H9 (cell line): ENCODE measurements at regions not wholly inside any gene's neighbourhood (a gene's known extent, or its start where the extent isn't known, plus 50 kb on each side); places are given as distances from the start of the nearest gene placed in this dataset.

Source experiments
- DNase-seq: peaks from one replicate; pipeline ENCODE4 v3.0.0-alpha.2; 2017
- H2AFZ ChIP-seq: one replicate; pipeline ENCODE4 v1.6.1; 2013; ENCODE audit warnings: mild to moderate bottlenecking, low read length, control low read depth, moderate library complexity
- H2AK5ac ChIP-seq: 2 replicates; pipeline ENCODE4 v1.6.1; 2013; ENCODE audit warnings: low read length, control low read depth, mixed read lengths; ENCODE audit not compliant: insufficient read length
- H2BK120ac ChIP-seq: one replicate; pipeline ENCODE4 v1.6.1; 2013; ENCODE audit warnings: low read depth, mild to moderate bottlenecking, low read length, control low read depth, inconsistent platforms; ENCODE audit not compliant: poor library complexity, severe bottlenecking
- H2BK12ac ChIP-seq: 2 replicates; pipeline ENCODE4 v1.6.1; 2013; ENCODE audit warnings: low read length, control low read depth, mixed read lengths, low read depth; ENCODE audit not compliant: insufficient read length
- H2BK15ac ChIP-seq: 2 replicates; pipeline ENCODE4 v1.6.1; 2013; ENCODE audit warnings: low read depth, low read length, control low read depth
- H2BK20ac ChIP-seq: one replicate; pipeline ENCODE4 v1.6.1; 2013; ENCODE audit warnings: low read depth, mild to moderate bottlenecking, low read length, control low read depth, inconsistent platforms; ENCODE audit not compliant: poor library complexity, severe bottlenecking
- H2BK5ac ChIP-seq: 2 replicates; pipeline ENCODE4 v1.6.1; 2013; ENCODE audit warnings: low read length, control low read depth, mixed read lengths; ENCODE audit not compliant: insufficient read length
- H3K14ac ChIP-seq: 2 replicates; pipeline ENCODE4 v1.6.1; 2013; ENCODE audit warnings: low read length, control low read depth; ENCODE audit not compliant: insufficient read depth
- H3K18ac ChIP-seq: 2 replicates; pipeline ENCODE4 v1.6.1; 2013; ENCODE audit warnings: low read depth, mild to moderate bottlenecking, mixed read lengths, low read length, control low read depth; ENCODE audit not compliant: insufficient read length
- H3K23ac ChIP-seq: 2 replicates; pipeline ENCODE4 v1.6.1; 2013; ENCODE audit warnings: low read length, control low read depth, mixed read lengths, low read depth; ENCODE audit not compliant: insufficient read length
- H3K23me2 ChIP-seq: 2 replicates; pipeline ENCODE4 v1.6.1; 2013; ENCODE audit warnings: low read depth, mild to moderate bottlenecking, mixed read lengths, low read length, control low read depth; ENCODE audit not compliant: insufficient read length, poor library complexity, severe bottlenecking
- H3K27ac ChIP-seq: 2 replicates; pipeline ENCODE4 v1.5.1; 2013; ENCODE audit warnings: low read length, control low read depth, mixed read lengths, low read depth; ENCODE audit not compliant: insufficient read length
- H3K27me3 ChIP-seq: 2 replicates; pipeline ENCODE4 v1.6.1; 2013; ENCODE audit warnings: low read length, control low read depth, inconsistent platforms; ENCODE audit not compliant: insufficient read depth
- H3K4ac ChIP-seq: 2 replicates; pipeline ENCODE4 v1.6.1; 2013; ENCODE audit warnings: low read depth, mild to moderate bottlenecking, control low read depth, inconsistent platforms, low read length, moderate library complexity
- H3K4me1 ChIP-seq: 2 replicates; pipeline ENCODE4 v1.6.1; 2013; ENCODE audit warnings: low read length, control low read depth, inconsistent platforms; ENCODE audit not compliant: insufficient read depth
- H3K4me2 ChIP-seq: 2 replicates; pipeline ENCODE4 v1.6.1; 2013; ENCODE audit warnings: low read length, control low read depth, mixed read lengths; ENCODE audit not compliant: insufficient read length, insufficient read depth
- H3K56ac ChIP-seq: 2 replicates; pipeline ENCODE4 v1.6.1; 2013; ENCODE audit warnings: low read depth, mild to moderate bottlenecking, mixed read lengths, low read length, control low read depth; ENCODE audit not compliant: insufficient read length
- H3K79me1 ChIP-seq: 2 replicates; pipeline ENCODE4 v1.6.1; 2013; ENCODE audit warnings: low read depth, mild to moderate bottlenecking, moderate library complexity, low read length, control low read depth, inconsistent platforms; ENCODE audit not compliant: insufficient read depth, poor library complexity, severe bottlenecking
- H3K79me2 ChIP-seq: 2 replicates; pipeline ENCODE4 v1.6.1; 2013; ENCODE audit warnings: low read length, control low read depth, inconsistent platforms; ENCODE audit not compliant: insufficient read depth
- H3K9ac ChIP-seq: 2 replicates; pipeline ENCODE4 v1.6.1; 2013; ENCODE audit warnings: low read length, control low read depth, mixed read lengths; ENCODE audit not compliant: insufficient read length; ENCODE audit errors: extremely low read depth
- H3K9me3 ChIP-seq: one replicate; pipeline ENCODE4 v1.6.1; 2013; ENCODE audit warnings: low read depth, low read length, inconsistent platforms; ENCODE audit not compliant: control insufficient read depth
- H3T11ph ChIP-seq: one replicate; pipeline ENCODE4 v1.6.1; 2013; ENCODE audit warnings: mild to moderate bottlenecking, low read length, control low read depth, inconsistent platforms
- H4K20me1 ChIP-seq: one replicate; pipeline ENCODE4 v1.6.1; 2013; ENCODE audit not compliant: control insufficient read depth, insufficient read length, insufficient read depth
- H4K5ac ChIP-seq: 2 replicates; pipeline ENCODE4 v1.6.1; 2013; ENCODE audit warnings: low read depth, mild to moderate bottlenecking, mixed read lengths, low read length, control low read depth; ENCODE audit not compliant: insufficient read length
- H4K8ac ChIP-seq: replicated peaks from 2 replicates; pipeline ENCODE4 v1.6.1; 2013; ENCODE audit warnings: low read length, control low read depth, mixed read lengths, low read depth; ENCODE audit not compliant: insufficient read length
- H4K91ac ChIP-seq: 2 replicates; pipeline ENCODE4 v1.6.1; 2013; ENCODE audit warnings: low read depth, mild to moderate bottlenecking, moderate library complexity, mixed read lengths, low read length, control low read depth; ENCODE audit not compliant: insufficient read length
- H3K27ac Mint-ChIP-seq, 3 experiments: 2 replicates in 2 of 3; 3 replicates in 1 of 3; pipeline ENCODE4 v1.8.0; 2020 to 2021; ENCODE audit warnings: mixed read lengths in 3 of 3, mild to moderate bottlenecking in 1 of 3, moderate library complexity in 1 of 3
- H3K27me3 Mint-ChIP-seq: 2 replicates; pipeline ENCODE4 v1.8.0; 2021; ENCODE audit warnings: low read depth, mild to moderate bottlenecking, moderate library complexity, mixed read lengths
- H3K36me3 Mint-ChIP-seq, 3 experiments: 2 replicates in 2 of 3; 3 replicates in 1 of 3; pipeline ENCODE4 v1.8.0; 2020 to 2021; ENCODE audit warnings: low read depth in 3 of 3, mixed read lengths in 3 of 3; ENCODE audit not compliant: insufficient read depth in 1 of 3
- H3K4me1 Mint-ChIP-seq, 2 experiments: 2 replicates each; pipeline ENCODE4 v1.8.0; 2020; ENCODE audit warnings: mixed read lengths in 2 of 2
- H3K4me3 Mint-ChIP-seq, 2 experiments: 2 replicates in 1 of 2; 3 replicates in 1 of 2; pipeline ENCODE4 v1.8.0; 2020 to 2021; ENCODE audit warnings: mild to moderate bottlenecking in 2 of 2, mixed read lengths in 2 of 2, moderate library complexity in 1 of 2
- H3K9me3 Mint-ChIP-seq, 2 experiments: 2 replicates in 1 of 2; 3 replicates in 1 of 2; pipeline ENCODE4 v1.8.0; 2020; ENCODE audit warnings: mild to moderate bottlenecking in 2 of 2, mixed read lengths in 2 of 2, moderate library complexity in 1 of 2
- WGBS: extraction: QIAGEN DNeasy Blood & Tissue Kit; methylation state at CpG from one replicate; pipeline ENCODE4 v1.1.7; 2013; ENCODE audit warnings: missing lambda C conversion rate, low lambda C conversion rate, mixed read lengths; ENCODE audit not compliant: insufficient read length; ENCODE audit errors: extremely low coverage; 5-methylcytosine and 5-hydroxymethylcytosine counted together
- TF ChIP-seq, protein P1 (sequence below): fragments of 200-600 bp; sonication (generic); conservative IDR thresholded peaks from 3 replicates; pipeline ENCODE4 v1.8.0; 2021; ENCODE audit warnings: antibody characterized with exemption, mild to moderate bottlenecking

- no peak overlapping the region for H3K18ac ChIP-seq
- H3K4ac ChIP-seq: no peak overlapping the region
- H3K23ac ChIP-seq: no peak overlapping the region
- no peaks in the 10 kb centered on the region for H3K27me3 ChIP-seq
- H2BK5ac ChIP-seq: no peak overlapping the region
- no peak overlapping the region for H4K5ac ChIP-seq
- no peak overlapping the region for H2BK20ac ChIP-seq
- no peaks in the 10 kb centered on the region for H3K79me1 ChIP-seq
- no peak overlapping the region for H3K27ac ChIP-seq
- peaks cover 3% of the 10 kb centered on the region; the same call in 1 of the 2 replicates for H3K4me1 ChIP-seq
- Mint-ChIP-seq H3K36me3 (peaks cover 0 to 3% (median 0%) of the 10 kb centered on the region in 3 experiments; a peak in 1 of 7 replicates), H3K27ac (no peak overlapping the region), H3K4me1 (peaks cover 20 to 27% of the 10 kb centered on the region in 2 experiments), H3K4me3 (no peak overlapping the region), H3K9me3 (peaks cover 3 to 4% of the 10 kb centered on the region in 2 experiments; a peak in 3 of 5 replicates), H3K27me3 (no peaks in the 10 kb centered on the region)
- H3K14ac ChIP-seq: no peak overlapping the region
- no peaks in the 10 kb centered on the region for H3K9me3 ChIP-seq
- H3K79me2 ChIP-seq: no peaks in the 10 kb centered on the region
- H2BK120ac ChIP-seq: no peak overlapping the region
- H4K20me1 ChIP-seq: no peaks in the 10 kb centered on the region
- no peak overlapping the region for H4K91ac ChIP-seq
- H2BK15ac ChIP-seq: no peak overlapping the region
- no peak overlapping the region for H3K4me2 ChIP-seq
- no peak overlapping the region for H4K8ac ChIP-seq
- H2AK5ac ChIP-seq: no peak overlapping the region
- no peak for DNase-seq
- H3K56ac ChIP-seq: no peak overlapping the region
- TF ChIP-seq, protein P1, sequence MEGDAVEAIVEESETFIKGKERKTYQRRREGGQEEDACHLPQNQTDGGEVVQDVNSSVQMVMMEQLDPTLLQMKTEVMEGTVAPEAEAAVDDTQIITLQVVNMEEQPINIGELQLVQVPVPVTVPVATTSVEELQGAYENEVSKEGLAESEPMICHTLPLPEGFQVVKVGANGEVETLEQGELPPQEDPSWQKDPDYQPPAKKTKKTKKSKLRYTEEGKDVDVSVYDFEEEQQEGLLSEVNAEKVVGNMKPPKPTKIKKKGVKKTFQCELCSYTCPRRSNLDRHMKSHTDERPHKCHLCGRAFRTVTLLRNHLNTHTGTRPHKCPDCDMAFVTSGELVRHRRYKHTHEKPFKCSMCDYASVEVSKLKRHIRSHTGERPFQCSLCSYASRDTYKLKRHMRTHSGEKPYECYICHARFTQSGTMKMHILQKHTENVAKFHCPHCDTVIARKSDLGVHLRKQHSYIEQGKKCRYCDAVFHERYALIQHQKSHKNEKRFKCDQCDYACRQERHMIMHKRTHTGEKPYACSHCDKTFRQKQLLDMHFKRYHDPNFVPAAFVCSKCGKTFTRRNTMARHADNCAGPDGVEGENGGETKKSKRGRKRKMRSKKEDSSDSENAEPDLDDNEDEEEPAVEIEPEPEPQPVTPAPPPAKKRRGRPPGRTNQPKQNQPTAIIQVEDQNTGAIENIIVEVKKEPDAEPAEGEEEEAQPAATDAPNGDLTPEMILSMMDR: no peak
- no peak overlapping the region for H2BK12ac ChIP-seq
- no peaks in the 10 kb centered on the region for H3K23me2 ChIP-seq
- WGBS: no CpG with 5 or more reads among the region's 2 CpGs
- no peak overlapping the region for H3T11ph ChIP-seq
- no peak overlapping the region for H3K9ac ChIP-seq
- H2AFZ ChIP-seq: no peak overlapping the region
These were observed 63.3 kb downstream of the RPL22L1 start for GRCh38 chr3:170806676-170807075.
